Keratinocyte (primary cell): ENCODE measurements at regions not wholly inside any gene's neighbourhood (a gene's known extent, or its start where the extent isn't known, plus 50 kb on each side); places are given as distances from the start of the nearest gene placed in this dataset.

Experiments
- DNase-seq: peaks from one replicate; pipeline ENCODE4 v3.0.0-alpha.2; 2011; ENCODE audit warnings: low read depth, missing footprints, low spot score
- FAIRE-seq: peaks from 2 replicates; lab custom pipeline; 2011; peaks lifted over from hg19 to GRCh38; lab: Jason Lieb, UNC
- H2AFZ ChIP-seq: 2 replicates; pipeline ENCODE4 v1.6.0; 2012; ENCODE audit warnings: low read length, control low read depth, inconsistent platforms; ENCODE audit not compliant: control insufficient read depth
- H3K27ac ChIP-seq: 2 replicates; pipeline ENCODE4 v1.5.1; 2011; ENCODE audit warnings: low read length; ENCODE audit not compliant: control insufficient read depth, insufficient read depth
- H3K27me3 ChIP-seq: 3 replicates; pipeline ENCODE4 v1.6.0; 2011; ENCODE audit warnings: low read length; ENCODE audit not compliant: control insufficient read depth, insufficient read depth; ENCODE audit errors: extremely low read depth
- H3K36me3 ChIP-seq, 2 experiments: 2 replicates in 1 of 2; 3 replicates in 1 of 2; pipeline ENCODE4 v1.5.1; 2011; ENCODE audit warnings: low read length in 2 of 2, mild to moderate bottlenecking in 1 of 2; ENCODE audit not compliant: control insufficient read depth in 2 of 2, insufficient read depth in 2 of 2; ENCODE audit errors: extremely low read depth in 1 of 2
- H3K4me1 ChIP-seq: 3 replicates; pipeline ENCODE4 v1.5.1; 2011; ENCODE audit warnings: low read length; ENCODE audit not compliant: control insufficient read depth, insufficient read depth; ENCODE audit errors: extremely low read depth
- H3K4me2 ChIP-seq: 3 replicates; pipeline ENCODE4 v1.6.0; 2011; ENCODE audit warnings: low read depth, low read length; ENCODE audit not compliant: control insufficient read depth, insufficient read depth; ENCODE audit errors: extremely low read depth
- H3K4me3 ChIP-seq, 3 experiments: fragments of 200-600 bp in 1 of 3; sonication (generic) in 1 of 3; 2 replicates in 2 of 3; 3 replicates in 1 of 3; pipeline ENCODE4 v1.5.1; 2011 to 2016; ENCODE audit warnings: low read length in 3 of 3, mild to moderate bottlenecking in 3 of 3, control low read depth in 2 of 3, inconsistent platforms in 1 of 3, low read depth in 1 of 3, mixed read lengths in 1 of 3, mixed run types in 1 of 3, moderate library complexity in 1 of 3; ENCODE audit not compliant: control insufficient read depth in 2 of 3, insufficient read depth in 2 of 3; ENCODE audit errors: extremely low read depth in 1 of 3
- H3K79me2 ChIP-seq: 2 replicates; pipeline ENCODE4 v1.6.0; 2012; ENCODE audit warnings: low read length; ENCODE audit not compliant: control insufficient read depth, insufficient read depth
- H3K9ac ChIP-seq: 3 replicates; pipeline ENCODE4 v1.6.0; 2011; ENCODE audit warnings: low read length; ENCODE audit not compliant: control insufficient read depth, insufficient read depth; ENCODE audit errors: extremely low read depth
- H3K9me1 ChIP-seq: 3 replicates; pipeline ENCODE4 v1.6.0; 2011; ENCODE audit warnings: low read length; ENCODE audit not compliant: control insufficient read depth, insufficient read depth; ENCODE audit errors: extremely low read depth
- H3K9me3 ChIP-seq: 2 replicates; pipeline ENCODE4 v1.5.1; 2012; ENCODE audit warnings: low read depth, low read length; ENCODE audit not compliant: control insufficient read depth
- H4K20me1 ChIP-seq: 3 replicates; pipeline ENCODE4 v1.6.0; 2011; ENCODE audit warnings: low read length; ENCODE audit not compliant: control insufficient read depth, insufficient read depth; ENCODE audit errors: extremely low read depth
- CTCF ChIP-seq, 3 experiments: IDR thresholded peaks in 1 of 3; conservative IDR thresholded peaks in 1 of 3; optimal IDR thresholded peaks in 1 of 3; 2 replicates in 2 of 3; 3 replicates in 1 of 3; pipeline versions ENCODE3 to v1.5.1; 2011; ENCODE audit warnings: low read length in 3 of 3, mild to moderate bottlenecking in 3 of 3, moderate library complexity in 2 of 3, control low read depth in 1 of 3, inconsistent platforms in 1 of 3; ENCODE audit not compliant: insufficient read depth in 2 of 3; ENCODE audit errors: extremely low read depth in 1 of 3
- EZH2 ChIP-seq: IDR thresholded peaks from one replicate; pipeline ENCODE4 v1.6.1; 2012; ENCODE audit warnings: inconsistent platforms, mild to moderate bottlenecking, low read length, moderate library complexity
- dilution Hi-C: fragments of 300-500 bp; cut with MboI; formaldehyde crosslinking; loops from one replicate; pipeline ENCODE4 v1.7.0; 2020; ENCODE audit warnings: low sequenced_read_pairs; ENCODE audit not compliant: extremely low pct_ligation_motif_present

- no peak for FAIRE-seq
- no peaks in the 10 kb centered on the region for H3K36me3 ChIP-seq
- dilution Hi-C loops = no loop called here
Observed at GRCh38 chr18:2354292-2354691, 217.0 kb downstream of the METTL4 start.

GRCh38 chr18:2356906-2357305, 214.4 kb downstream of the METTL4 start:
- Histone ChIP-seq H3K9me3 (no peaks in the 10 kb centered on the region), H3K9me1 (no peaks in the 10 kb centered on the region), H3K27me3 (no peaks in the 10 kb centered on the region), H3K36me3 (no peaks in the 10 kb centered on the region), H3K9ac (no peak overlapping the region), H3K79me2 (no peaks in the 10 kb centered on the region), H3K27ac (no peak overlapping the region), H3K4me1 (no peaks in the 10 kb centered on the region), H2AFZ (no peak overlapping the region), H4K20me1 (no peaks in the 10 kb centered on the region), H3K4me3 (no peak overlapping the region), H3K4me2 (no peak overlapping the region)
- FAIRE-seq (no peak), DNase-seq (no peak)
- TF ChIP-seq EZH2 = no peak
- no peak for TF ChIP-seq CTCF (optimal IDR thresholded peaks at IDR 0.05 in 1 of 3, IDR thresholded peaks at IDR 0.05 in 1 of 3, conservative IDR thresholded peaks at IDR 0.05 in 1 of 3; ENCODE audit: extremely low read depth in 1 of 3, insufficient read depth in 2 of 3, low read length in 3 of 3)
- dilution Hi-C loops = no loop called here

More at GRCh38 chr18:2354292-2354691, 217.0 kb downstream of the METTL4 start:
- Histone ChIP-seq H3K4me1 (no peaks in the 10 kb centered on the region), H3K27me3 (no peaks in the 10 kb centered on the region), H3K4me3 (no peak overlapping the region), H3K9me1 (no peaks in the 10 kb centered on the region), H3K27ac (no peak overlapping the region), H3K9me3 (no peaks in the 10 kb centered on the region), H3K9ac (no peak overlapping the region), H4K20me1 (no peaks in the 10 kb centered on the region), H3K4me2 (no peak overlapping the region), H3K79me2 (no peaks in the 10 kb centered on the region), H2AFZ (no peak overlapping the region)
- TF ChIP-seq CTCF (optimal IDR thresholded peaks at IDR 0.05 in 1 of 3, IDR thresholded peaks at IDR 0.05 in 1 of 3, conservative IDR thresholded peaks at IDR 0.05 in 1 of 3; ENCODE audit: extremely low read depth in 1 of 3, insufficient read depth in 2 of 3, low read length in 3 of 3) (no peak), EZH2 (no peak)
- DNase-seq = no peak
